ENCODE measurements at regions not wholly inside any gene's neighbourhood (a gene's known extent, or its start where the extent isn't known, plus 50 kb on each side); places are given as distances from the start of the nearest gene placed in this dataset.

- no peak for ATAC-seq
- no peaks in the 10 kb centered on the region for H3K79me2 ChIP-seq (ENCODE audit: insufficient read depth, low read length)
- H3K9ac ChIP-seq (ENCODE audit: insufficient read depth, low read depth, low read length) = no peak overlapping the region
- CTCF ChIA-PET (ENCODE audit: low intra/inter-chr PET ratio, low total read pairs) = no interaction called here
- FAIRE-seq = no peak
- no peak for DNase-seq (ENCODE audit: low spot score)
- POLR2A ChIA-PET = no interaction called here
- no peak overlapping the region for H3K4me2 ChIP-seq (ENCODE audit: low read depth, low read length)
- no TSS peak for BruUV-seq (replicated peaks)
- no peak overlapping the region for H3K27ac ChIP-seq (ENCODE audit: extremely low read length, insufficient read depth, low read length)
- 0% methylated on average over 1 of the region's 1 CpG for WGBS (ENCODE audit: low lambda C conversion rate)
- no peaks in the 10 kb centered on the region for H3K27me3 ChIP-seq (ENCODE audit: control insufficient read depth in 1 of 2, insufficient read depth in 2 of 2, low read length in 2 of 2)
- TF ChIP-seq E2F2 (CRISPR knock-in tag; IDR thresholded peaks at IDR 0.05; ENCODE audit: borderline replicate concordance) (no peak), TRIM22 (IDR thresholded peaks at IDR 0.05) (no peak), ZNF253 (CRISPR knock-in tag; IDR thresholded peaks at IDR 0.05; ENCODE audit: borderline replicate concordance) (no peak), FOXK1 (CRISPR knock-in tag; IDR thresholded peaks at IDR 0.05; ENCODE audit: borderline replicate concordance, low read depth) (no peak), KDM5B (CRISPR knock-in tag; IDR thresholded peaks at IDR 0.05; ENCODE audit: borderline replicate concordance) (no peak), HOXA3 (CRISPR knock-in tag; IDR thresholded peaks at IDR 0.05) (no peak)
- H2AFZ ChIP-seq (ENCODE audit: low read length) = no peak overlapping the region
- intact Hi-C loops (cut with micrococcal nuclease; ENCODE audit: unreplicated experiment) = no loop called here
- no peaks in the 10 kb centered on the region for H3K9me3 ChIP-seq (ENCODE audit: low read length)
- in situ Hi-C loops (cut with HindIII; ENCODE audit: extremely low pct_ligation_motif_present, low pct_unique_long_range_greater_than_20kb) = no loop called here
- no peaks in the 10 kb centered on the region for H3K4me1 ChIP-seq (ENCODE audit: insufficient read depth, low read length)
- no peaks in the 10 kb centered on the region for H3K36me3 ChIP-seq (replicated peaks in 1 of 2; ENCODE audit: control insufficient read depth in 1 of 2, insufficient read depth in 2 of 2, low read length in 2 of 2)
- H4K20me1 ChIP-seq (ENCODE audit: insufficient read depth, low read length) = no peaks in the 10 kb centered on the region
- H3K4me3 ChIP-seq (replicated peaks in 1 of 3; ENCODE audit: insufficient read depth in 1 of 3, low read depth in 2 of 3, low read length in 3 of 3) = no peak overlapping the region
These were observed 209.8 kb downstream of the ACTR3B start for GRCh38 chr7:152969335-152969734.

- in situ Hi-C loops (cut with HindIII; ENCODE audit: extremely low pct_ligation_motif_present, low pct_unique_long_range_greater_than_20kb) = no loop called here
- no peak for TF ChIP-seq BRCA1 (CRISPR knock-in tag; IDR thresholded peaks at IDR 0.05)
- no peak for TF ChIP-seq TEF (CRISPR knock-in tag; IDR thresholded peaks at IDR 0.05)
- no peak for TF ChIP-seq DMTF1 (CRISPR knock-in tag; IDR thresholded peaks at IDR 0.05)
- no peak for TF ChIP-seq TCF7 (IDR thresholded peaks at IDR 0.05; ENCODE audit: low read depth)
- no peak for TF ChIP-seq ZNF234 (CRISPR knock-in tag; conservative IDR thresholded peaks at IDR 0.05)
- no peak for TF ChIP-seq EEA1 (CRISPR knock-in tag; IDR thresholded peaks at IDR 0.05; ENCODE audit: borderline replicate concordance)
These were observed 210.3 kb downstream of the ACTR3B start for GRCh38 chr7:152969839-152970238.

More at GRCh38 chr7:152969839-152970238, 210.3 kb downstream of the ACTR3B start:
- no peak overlapping the region for H3K4me3 ChIP-seq (replicated peaks in 1 of 3; ENCODE audit: insufficient read depth in 1 of 3, low read depth in 2 of 3, low read length in 3 of 3)
- H3K27me3 ChIP-seq (ENCODE audit: control insufficient read depth in 1 of 2, insufficient read depth in 2 of 2, low read length in 2 of 2) = no peaks in the 10 kb centered on the region
- H4K20me1 ChIP-seq (ENCODE audit: insufficient read depth, low read length) = no peaks in the 10 kb centered on the region
- H3K36me3 ChIP-seq (replicated peaks in 1 of 2; ENCODE audit: control insufficient read depth in 1 of 2, insufficient read depth in 2 of 2, low read length in 2 of 2) = no peaks in the 10 kb centered on the region
- H3K9ac ChIP-seq (ENCODE audit: insufficient read depth, low read depth, low read length) = no peak overlapping the region
- CTCF ChIA-PET (ENCODE audit: low intra/inter-chr PET ratio, low total read pairs) = no interaction called here
- no peak overlapping the region for H2AFZ ChIP-seq (ENCODE audit: low read length)
- no peak overlapping the region for H3K27ac ChIP-seq (ENCODE audit: extremely low read length, insufficient read depth, low read length)
- H3K9me3 ChIP-seq (ENCODE audit: low read length) = no peaks in the 10 kb centered on the region
- BruUV-seq (replicated peaks) = no TSS peak
- no peaks in the 10 kb centered on the region for H3K4me1 ChIP-seq (ENCODE audit: insufficient read depth, low read length)
- DNase-seq (ENCODE audit: low spot score) (no peak), ATAC-seq (no peak), FAIRE-seq (no peak)
- POLR2A ChIA-PET = no interaction called here
- no peaks in the 10 kb centered on the region for H3K79me2 ChIP-seq (ENCODE audit: insufficient read depth, low read length)
- WGBS (ENCODE audit: low lambda C conversion rate) = 0% methylated on average over 1 of the region's 1 CpG
- H3K4me2 ChIP-seq (ENCODE audit: low read depth, low read length) = no peak overlapping the region
- intact Hi-C loops (cut with micrococcal nuclease; ENCODE audit: unreplicated experiment) = no loop called here
